Mesodermal cell (in vitro differentiated cells): ENCODE measurements at regions not wholly inside any gene's neighbourhood (a gene's known extent, or its start where the extent isn't known, plus 50 kb on each side); places are given as distances from the start of the nearest gene placed in this dataset.
A peak's percentile ranks its signal among the peaks of the same experiment; 100 is the strongest.
"Not testable (repeated sequence)": the region's sequence is repeated elsewhere in the genome, so short reads cannot be mapped to it uniquely, and the experiment has no call there.

Experiments used
- H3K27ac ChIP-seq: 2 replicates; pipeline ENCODE4 v1.7.0; 2013; ENCODE audit warnings: mild to moderate bottlenecking, low read depth, low read length, moderate library complexity; ENCODE audit not compliant: severe bottlenecking
- H3K36me3 ChIP-seq: 2 replicates; pipeline ENCODE4 v1.7.1; 2013; ENCODE audit warnings: mild to moderate bottlenecking, low read length, moderate library complexity; ENCODE audit not compliant: control insufficient read depth, insufficient read depth
- H3K4me1 ChIP-seq: one replicate; pipeline ENCODE4 v1.7.1; 2013; ENCODE audit warnings: mild to moderate bottlenecking, low read length; ENCODE audit not compliant: insufficient read depth, control insufficient read depth, poor library complexity, severe bottlenecking
- H3K4me3 ChIP-seq: 2 replicates; pipeline ENCODE4 v1.7.0; 2013; ENCODE audit warnings: low read length, control low read depth, mild to moderate bottlenecking; ENCODE audit not compliant: insufficient read depth, poor library complexity, severe bottlenecking; ENCODE audit errors: extremely low read depth
- H3K9me3 ChIP-seq: 2 replicates; pipeline ENCODE4 v1.7.1; 2013; ENCODE audit warnings: mild to moderate bottlenecking, low read length, moderate library complexity; ENCODE audit not compliant: control insufficient read depth
- whole genome bisulfite sequencing, 2 experiments: methylation state at CpG; one replicate each; pipeline ENCODE4 v1.1.5; 2013; ENCODE audit warnings: missing lambda C conversion rate in 2 of 2; ENCODE audit not compliant: insufficient coverage in 2 of 2; 5-methylcytosine and 5-hydroxymethylcytosine counted together

DNA sequence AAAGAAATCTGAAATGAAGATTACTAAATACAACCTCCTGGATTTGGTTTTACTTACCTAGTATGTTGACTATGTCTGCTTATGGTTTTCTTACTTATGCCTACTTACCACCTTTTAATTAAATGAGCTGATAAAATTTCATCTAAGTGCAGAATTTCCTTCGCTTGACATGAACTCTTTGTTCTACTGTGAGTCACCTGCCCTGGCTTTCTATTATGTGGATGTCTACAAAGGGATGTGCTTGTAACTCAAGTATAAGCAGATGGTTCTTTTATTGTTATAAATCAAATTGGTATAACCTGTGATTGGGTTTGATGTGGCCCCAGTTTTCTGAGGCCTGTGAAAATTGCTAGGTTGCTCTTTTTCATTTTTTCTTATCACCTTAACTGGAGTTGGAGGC is 389.1 kb upstream of the ANKRD30A start:
- Histone ChIP-seq H3K36me3 (no peaks in the 10 kb centered on the region), H3K4me3 (no peak overlapping the region), H3K4me1 (no peaks in the 10 kb centered on the region), H3K9me3 (no peaks in the 10 kb centered on the region), H3K27ac (no peak overlapping the region)
- whole genome bisulfite sequencing, 2 experiments: 83% methylated on average over 1 of the region's 1 CpG; no CpG with 5 or more reads in 1 of the 2 experiments

DNA sequence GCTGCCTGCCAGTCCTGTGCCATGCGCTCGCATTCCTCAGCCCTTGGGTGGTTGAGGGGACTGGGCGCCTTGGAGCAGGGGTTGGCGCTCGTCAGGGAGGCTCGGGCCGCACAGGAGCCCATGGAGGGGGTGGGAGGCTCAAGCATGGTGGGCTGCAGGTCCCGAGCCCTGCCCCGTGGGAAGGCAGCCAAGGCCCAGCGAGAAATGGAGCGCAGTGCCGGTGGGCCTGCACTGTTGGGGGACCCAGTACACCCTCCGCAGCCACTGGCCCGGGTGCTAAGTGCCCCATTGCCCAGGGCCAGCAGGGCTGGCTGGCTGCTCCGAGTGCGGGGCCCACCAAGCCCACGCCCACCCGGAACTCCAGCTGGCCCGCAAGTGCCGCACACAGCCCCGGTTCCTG is 390.8 kb upstream of the ANKRD30A start:
- H3K4me1 ChIP-seq, H3K27ac ChIP-seq, H3K9me3 ChIP-seq, H3K4me3 ChIP-seq, H3K36me3 ChIP-seq: not testable (repeated sequence)
- 94 to 98% methylated on average over 7 to 12 of the region's 21 CpGs for WGBS, 2 experiments

GRCh38 chr10:36730316-36730715 is 395.1 kb upstream of the ANKRD30A start:
- H3K36me3 ChIP-seq: no peaks in the 10 kb centered on the region
- no peak overlapping the region for H3K4me3 ChIP-seq
- whole genome bisulfite sequencing, 2 experiments: 92% methylated on average over 4 of the region's 6 CpGs; no CpG with 5 or more reads in 1 of the 2 experiments
- peaks cover 5% of the 10 kb centered on the region for H3K9me3 ChIP-seq
- no peak overlapping the region for H3K27ac ChIP-seq
- peaks cover 6% of the 10 kb centered on the region for H3K4me1 ChIP-seq

GRCh38 chr10:36728626-36729025 is 396.8 kb upstream of the ANKRD30A start:
- Histone ChIP-seq H3K36me3 (no peaks in the 10 kb centered on the region), H3K9me3 (peaks cover 5% of the 10 kb centered on the region), H3K4me3 (no peak overlapping the region), H3K4me1 (peaks cover 14% of the 10 kb centered on the region), H3K27ac (no peak overlapping the region)
- WGBS, 2 experiments: 100% methylated on average over 1 of the region's 2 CpGs; no CpG with 5 or more reads in 1 of the 2 experiments

DNA sequence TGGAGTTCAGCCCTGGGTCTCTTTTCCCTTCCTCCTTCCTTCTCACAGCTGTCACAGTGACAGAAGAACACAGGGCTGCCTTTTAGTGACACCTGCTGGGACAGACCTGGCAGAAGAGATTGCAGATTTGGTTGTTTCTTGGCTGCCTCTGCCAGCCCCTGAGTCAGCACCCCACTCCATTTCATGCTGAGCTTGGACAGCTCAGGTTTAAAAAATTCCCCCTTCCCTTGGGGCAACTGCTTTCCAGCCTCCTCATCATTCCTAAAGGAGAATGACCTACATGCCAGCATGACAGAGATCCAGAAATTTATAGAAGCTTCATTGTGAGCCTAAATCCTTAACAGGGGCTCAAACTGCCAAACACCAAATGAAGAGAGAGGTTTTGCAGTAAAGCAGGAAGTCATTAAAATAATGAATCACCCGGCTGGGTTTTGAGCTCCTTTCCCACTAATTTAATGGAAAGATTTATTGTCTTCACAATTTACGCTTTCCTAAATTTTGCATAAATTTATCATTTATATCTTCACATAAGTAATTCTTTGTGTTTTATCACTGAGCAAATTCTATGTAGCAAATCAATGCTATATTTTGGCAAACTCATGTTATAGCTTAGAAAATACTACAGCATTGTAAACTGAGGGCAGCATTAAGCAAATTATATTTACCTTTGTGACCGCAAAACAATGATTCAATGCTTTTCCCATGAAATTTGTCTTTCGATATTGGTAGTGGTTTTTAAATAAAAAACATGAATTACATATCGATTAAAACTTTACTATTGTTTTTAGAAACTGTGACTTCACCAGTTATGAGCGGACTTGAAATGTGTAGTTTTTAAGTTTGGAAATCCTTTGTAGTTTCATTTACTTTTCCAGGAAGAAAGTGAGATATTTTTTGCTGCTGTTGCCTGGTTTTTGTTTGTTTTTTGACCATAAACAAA is 399.5 kb upstream of the ANKRD30A start:
- peak overlapping the region; percentile 56 for H3K27ac ChIP-seq
- WGBS, 2 experiments: no CpG with 5 or more reads among the region's 6 CpGs

GRCh38 chr10:36722777-36723176 is 402.6 kb upstream of the ANKRD30A start:
- Histone ChIP-seq H3K36me3 (no peaks in the 10 kb centered on the region), H3K4me1 (peaks cover 24% of the 10 kb centered on the region), H3K9me3 (no peaks in the 10 kb centered on the region), H3K4me3 (no peak overlapping the region), H3K27ac (no peak overlapping the region)
- 88 to 100% methylated on average over 5 to 8 of the region's 9 CpGs for WGBS, 2 experiments

More for the DNA sequence above, 399.5 kb upstream of the ANKRD30A start:
- Histone ChIP-seq H3K36me3 (no peaks in the 10 kb centered on the region), H3K4me3 (no peak overlapping the region), H3K9me3 (peaks cover under 1% of the 10 kb centered on the region), H3K4me1 (peaks cover 27% of the 10 kb centered on the region)

- 74 to 80% methylated on average over 2 of the region's 2 CpGs for WGBS, 2 experiments
- H3K36me3 ChIP-seq: no peaks in the 10 kb centered on the region
- H3K9me3 ChIP-seq: no peaks in the 10 kb centered on the region
Measured at GRCh38 chr10:36721871-36722270, 403.5 kb upstream of the ANKRD30A start.

GRCh38 chr10:36720895-36721294 is 404.5 kb upstream of the ANKRD30A start:
- Histone ChIP-seq H3K9me3 (no peaks in the 10 kb centered on the region), H3K36me3 (no peaks in the 10 kb centered on the region), H3K4me1 (peaks cover 24% of the 10 kb centered on the region), H3K27ac (no peak overlapping the region), H3K4me3 (no peak overlapping the region)
- WGBS, 2 experiments: no CpG with 5 or more reads among the region's 1 CpG

More at GRCh38 chr10:36721871-36722270, 403.5 kb upstream of the ANKRD30A start:
- no peak overlapping the region for H3K27ac ChIP-seq
- H3K4me1 ChIP-seq: peaks cover 24% of the 10 kb centered on the region
- no peak overlapping the region for H3K4me3 ChIP-seq

GRCh38 chr10:36717118-36717517 is 408.3 kb upstream of the ANKRD30A start:
- H3K9me3 ChIP-seq: no peaks in the 10 kb centered on the region
- no peak overlapping the region for H3K4me3 ChIP-seq
- no peak overlapping the region for H3K27ac ChIP-seq
- no peaks in the 10 kb centered on the region for H3K36me3 ChIP-seq
- H3K4me1 ChIP-seq: peaks cover 8% of the 10 kb centered on the region
- no CpG with 5 or more reads among the region's 2 CpGs for WGBS, 2 experiments

DNA sequence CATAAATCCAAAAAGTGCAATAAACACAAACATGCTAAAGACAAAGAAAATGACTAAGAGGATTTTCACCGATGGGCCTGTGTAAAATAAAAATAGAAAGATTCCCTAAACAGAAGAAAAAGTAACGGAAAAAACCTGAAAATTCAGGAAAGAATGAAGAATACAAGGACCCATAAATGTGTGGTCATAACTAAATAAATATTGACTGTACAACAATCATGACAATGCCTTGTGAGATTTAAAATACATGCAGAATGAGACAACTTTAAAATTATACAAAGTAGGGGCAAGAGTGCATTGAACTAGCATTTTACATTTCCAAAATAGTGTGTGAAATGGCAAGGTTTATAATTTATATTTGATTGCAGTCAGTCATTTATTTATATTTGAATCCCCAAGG is 409.1 kb upstream of the ANKRD30A start:
- Histone ChIP-seq H3K4me1 (no peaks in the 10 kb centered on the region), H3K27ac (no peak overlapping the region), H3K36me3 (no peaks in the 10 kb centered on the region), H3K9me3 (no peaks in the 10 kb centered on the region), H3K4me3 (no peak overlapping the region)
- no CpG with 5 or more reads among the region's 2 CpGs for WGBS, 2 experiments

DNA sequence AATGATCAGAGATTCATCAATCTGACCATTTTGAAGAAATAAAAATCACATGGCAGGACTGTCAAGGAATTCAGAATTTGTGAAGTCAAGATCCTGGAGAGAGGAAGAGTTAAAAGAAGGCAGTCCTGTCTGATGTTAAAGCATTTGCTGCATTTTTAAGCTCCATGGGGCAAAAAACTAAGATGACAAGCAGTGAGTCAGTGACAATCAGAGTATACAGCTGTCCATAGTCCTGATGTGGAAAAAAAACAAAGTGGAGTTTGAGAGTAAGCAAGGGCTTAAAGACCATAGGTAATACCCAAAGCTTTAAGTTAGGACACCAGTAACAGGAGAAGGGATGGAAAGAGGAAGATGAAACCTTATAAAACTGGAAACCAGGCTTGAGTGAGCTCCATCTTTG is 412.7 kb upstream of the ANKRD30A start:
- H3K4me1 ChIP-seq: no peaks in the 10 kb centered on the region
- H3K27ac ChIP-seq: no peak overlapping the region
- H3K9me3 ChIP-seq: no peaks in the 10 kb centered on the region
- no peak overlapping the region for H3K4me3 ChIP-seq
- H3K36me3 ChIP-seq: no peaks in the 10 kb centered on the region
